Ecto neural progenitor cell (in vitro differentiated cells): ENCODE measurements at regions not wholly inside any gene's neighbourhood (a gene's known extent, or its start where the extent isn't known, plus 50 kb on each side); places are given as distances from the start of the nearest gene placed in this dataset.

ENCODE experiments used
- DNase-seq: peaks from one replicate; pipeline ENCODE4 v3.0.0-alpha.2; 2018; ENCODE audit warnings: low spot score

- no peak for DNase-seq
These were observed 92.5 kb upstream of the ATP10A start for GRCh38 chr15:25955628-25956027.

- DNase-seq = no peak
These were observed 91.3 kb upstream of the ATP10A start for GRCh38 chr15:25954398-25954797.

GRCh38 chr15:25950014-25950413 lies 86.9 kb upstream of the ATP10A start:
- no peak for DNase-seq

GRCh38 chr15:25947323-25948314 lies 84.5 kb upstream of the ATP10A start:
- peak; percentile 60 for DNase-seq

- DNase-seq = no peak
These were observed 83.2 kb upstream of the ATP10A start for GRCh38 chr15:25946241-25946805.

GRCh38 chr15:25944386-25944785 lies 81.3 kb upstream of the ATP10A start:
- DNase-seq = no peak

- no peak for DNase-seq
These were observed 80.7 kb upstream of the ATP10A start for GRCh38 chr15:25943831-25944230.

- DNase-seq = no peak
These were observed 76.0 kb upstream of the ATP10A start for GRCh38 chr15:25939122-25939521.

- DNase-seq = no peak
These were observed 74.7 kb upstream of the ATP10A start for GRCh38 chr15:25937796-25938195.

- DNase-seq = no peak
These were observed 72.9 kb upstream of the ATP10A start for GRCh38 chr15:25936004-25936403.

- DNase-seq = peak; percentile 76
These were observed 70.5 kb upstream of the ATP10A start for GRCh38 chr15:25933456-25934158.

- no peak for DNase-seq
These were observed 69.6 kb upstream of the ATP10A start for GRCh38 chr15:25932696-25933095.

GRCh38 chr15:25931851-25932250 lies 68.7 kb upstream of the ATP10A start:
- DNase-seq = no peak

GRCh38 chr15:25930931-25931330 lies 67.8 kb upstream of the ATP10A start:
- no peak for DNase-seq
